HCT116 (cell line): ENCODE measurements at regions not wholly inside any gene's neighbourhood (a gene's known extent, or its start where the extent isn't known, plus 50 kb on each side); places are given as distances from the start of the nearest gene placed in this dataset.

Source experiments
- ATAC-seq: fragments of 200-7000 bp; cut with Tn5 transposase; 2 replicates; pipeline ENCODE4 v1.9.1; 2020; ENCODE audit warnings: mild to moderate bottlenecking, moderate library complexity
- BruUV-seq: library from RNA; stranded (reverse); fragments of 400-500 nt; replicated peaks from 2 replicates; lab custom pipeline; 2021; lab: Mats Ljungman, UMichigan
- CTCF ChIA-PET: fragments of 300-600 bp; sonication (Branson Sonifier 250); formaldehyde crosslinking; loops from one replicate; lab custom pipeline; 2021; ENCODE audit warnings: antibody characterized with exemption; lab: Charles Lee
- POLR2A ChIA-PET: fragments of 300-600, 350-600 bp; sonication (Branson Sonifier 250); formaldehyde crosslinking; loops from one replicate; lab custom pipeline; 2021; ENCODE audit warnings: antibody characterized with exemption; lab: Charles Lee
- RAD21 ChIA-PET, 2 experiments: fragments of 300-600 bp; sonication (Branson Sonifier 250); formaldehyde crosslinking; loops; one replicate each; lab custom pipeline; 2023; ENCODE audit warnings: low total read pairs in 2 of 2; ENCODE audit not compliant: uncharacterized antibody in 2 of 2, unreplicated experiment in 2 of 2, low non-redundant PET in 1 of 2; lab: Charles Lee
- DNase-seq: peaks from one replicate; pipeline ENCODE4 v3.0.0-alpha.2; 2010; ENCODE audit warnings: low read depth, low spot score
- H2AFZ ChIP-seq: fragments of 200-600 bp; shearing (Covaris generic), sonication (generic); 2 replicates; pipeline ENCODE4 v1.6.1; 2017; ENCODE audit warnings: low read depth, mixed run types, mixed read lengths, antibody characterized with exemption, low read length; ENCODE audit not compliant: poor library complexity, severe bottlenecking
- H3K27ac ChIP-seq: 2 replicates; pipeline ENCODE4 v1.5.1; 2012; ENCODE audit warnings: low read depth, low read length
- H3K27me3 ChIP-seq: fragments of 200-600 bp; sonication (generic); 2 replicates; pipeline ENCODE4 v1.6.1; 2016; ENCODE audit warnings: mixed run types, low read length, mixed read lengths; ENCODE audit not compliant: insufficient read depth
- H3K36me3 ChIP-seq, 2 experiments: fragments of 200-500 bp in 1 of 2; fragments of 200-600 bp in 1 of 2; sonication (Bioruptor generic) in 1 of 2; sonication (generic) in 1 of 2; 2 replicates each; pipeline versions ENCODE4 v1.5.1 to v1.6.1; 2014 to 2016; ENCODE audit warnings: low read length in 2 of 2, inconsistent platforms in 1 of 2, mixed read lengths in 1 of 2, mixed run types in 1 of 2; ENCODE audit not compliant: insufficient read depth in 2 of 2, control insufficient read depth in 1 of 2
- H3K4me1 ChIP-seq, 2 experiments: fragments of 200-600 bp in 1 of 2; sonication (generic) in 1 of 2; 2 replicates each; pipeline versions ENCODE4 v1.5.1 to v1.6.1; 2012 to 2017; ENCODE audit warnings: low read length in 2 of 2, inconsistent platforms in 1 of 2, mild to moderate bottlenecking in 1 of 2, mixed read lengths in 1 of 2, mixed run types in 1 of 2, moderate library complexity in 1 of 2; ENCODE audit not compliant: insufficient read depth in 2 of 2, control insufficient read depth in 1 of 2
- H3K4me2 ChIP-seq: fragments of 200-600 bp; sonication (generic); 2 replicates; pipeline ENCODE4 v1.6.1; 2017; ENCODE audit warnings: mixed run types, low read length, mixed read lengths
- H3K4me3 ChIP-seq, 2 experiments: fragments of 200-600 bp in 1 of 2; sonication (generic) in 1 of 2; replicated peaks in 1 of 2; 2 replicates each; pipeline ENCODE4 v1.5.1; 2011 to 2016; ENCODE audit warnings: low read length in 2 of 2, control low read depth in 1 of 2, low read depth in 1 of 2, mild to moderate bottlenecking in 1 of 2, mixed read lengths in 1 of 2, mixed run types in 1 of 2
- H3K79me2 ChIP-seq: fragments of 200-600 bp; sonication (generic); 2 replicates; pipeline ENCODE4 v1.6.1; 2017; ENCODE audit warnings: mild to moderate bottlenecking, mixed run types, low read length, moderate library complexity, mixed read lengths; ENCODE audit not compliant: insufficient read depth
- H3K9ac ChIP-seq: fragments of 200-600 bp; sonication (generic); 2 replicates; pipeline ENCODE4 v1.6.1; 2016; ENCODE audit warnings: low read length, mixed read lengths
- H3K9me2 ChIP-seq: fragments of 200-600 bp; sonication (generic), shearing (Covaris generic); 2 replicates; pipeline ENCODE4 v1.6.1; 2017; ENCODE audit warnings: mixed run types, mild to moderate bottlenecking, moderate library complexity; ENCODE audit not compliant: insufficient read depth
- H3K9me3 ChIP-seq, 2 experiments: fragments of 200-500 bp in 1 of 2; fragments of 200-600 bp in 1 of 2; sonication (Bioruptor generic) in 1 of 2; sonication (generic) in 1 of 2; 2 replicates each; pipeline ENCODE4 v1.6.1; 2014 to 2017; ENCODE audit warnings: low read length in 2 of 2, mixed read lengths in 2 of 2, inconsistent platforms in 1 of 2, low read depth in 1 of 2, mild to moderate bottlenecking in 1 of 2, mixed run types in 1 of 2, moderate library complexity in 1 of 2; ENCODE audit not compliant: control insufficient read depth in 1 of 2, insufficient read depth in 1 of 2
- H4K20me1 ChIP-seq: fragments of 200-600 bp; sonication (generic), shearing (Covaris generic); 2 replicates; pipeline ENCODE4 v1.6.1; 2017; ENCODE audit warnings: mixed run types, mild to moderate bottlenecking, moderate library complexity; ENCODE audit not compliant: insufficient read depth
- CBX3 ChIP-seq: IDR thresholded peaks from 2 replicates; pipeline ENCODE4 v1.6.1; 2012; ENCODE audit warnings: low read depth
- CEBPB ChIP-seq: IDR thresholded peaks from 2 replicates; pipeline ENCODE4 v1.6.1; 2012; ENCODE audit warnings: low read depth
- ELF1 ChIP-seq: IDR thresholded peaks from 2 replicates; pipeline ENCODE4 v1.6.1; 2012; ENCODE audit warnings: low read depth, borderline replicate concordance
- FOSL1 ChIP-seq: IDR thresholded peaks from 2 replicates; pipeline ENCODE4 v1.6.1; 2012; ENCODE audit warnings: low read depth
- JUND ChIP-seq: IDR thresholded peaks from 2 replicates; pipeline ENCODE4 v1.6.1; 2012
- POLR2A ChIP-seq: IDR thresholded peaks from 2 replicates; pipeline ENCODE4 v1.7.0; 2011; ENCODE audit warnings: borderline replicate concordance; ENCODE audit not compliant: insufficient read depth, insufficient read length; ENCODE audit errors: extremely low read depth
- POLR2AphosphoS5 ChIP-seq: IDR thresholded peaks from 2 replicates; pipeline ENCODE4 v1.6.1; 2011; ENCODE audit warnings: mild to moderate bottlenecking, low read depth, low read length, moderate library complexity
- SIN3A ChIP-seq: IDR thresholded peaks from 2 replicates; pipeline ENCODE4 v1.6.1; 2012; ENCODE audit warnings: low read depth
- SRF ChIP-seq: IDR thresholded peaks from 2 replicates; pipeline ENCODE4 v1.6.1; 2012; ENCODE audit warnings: low read depth
- TCF7L2 ChIP-seq: IDR thresholded peaks from 2 replicates; pipeline ENCODE4 v1.7.0; 2011; ENCODE audit warnings: borderline replicate concordance, inconsistent platforms; ENCODE audit not compliant: insufficient read depth, insufficient read length; ENCODE audit errors: extremely low read depth
- YY1 ChIP-seq: IDR thresholded peaks from 2 replicates; pipeline ENCODE4 v1.6.1; 2011; ENCODE audit warnings: low read length, low read depth, moderate library complexity, mild to moderate bottlenecking; ENCODE audit not compliant: insufficient replicate concordance; ENCODE audit errors: extremely low read depth
- ZFX ChIP-seq: fragments of 450-650 bp; IDR thresholded peaks from 2 replicates; pipeline ENCODE4 v1.6.1; 2017
- intact Hi-C: fragments of 100-400 bp; cut with micrococcal nuclease; formaldehyde crosslinking; loops from 2 replicates; pipeline ENCODE4 v1.10.0; 2022
- TF ChIP-seq, protein P1 (sequence below): IDR thresholded peaks from 2 replicates; pipeline ENCODE4 v1.6.1; 2012
- TF ChIP-seq, protein P2 (sequence below), 3 experiments: fragments of 200-600 bp in 1 of 3; sonication (generic) in 1 of 3; IDR thresholded peaks in 2 of 3; conservative IDR thresholded peaks in 1 of 3; 2 replicates each; pipeline ENCODE4 v1.5.1; 2012 to 2017; ENCODE audit warnings: low read depth in 2 of 3, low read length in 2 of 3, antibody characterized with exemption in 1 of 3, borderline replicate concordance in 1 of 3, control low read depth in 1 of 3, mild to moderate bottlenecking in 1 of 3, mixed read lengths in 1 of 3, mixed run types in 1 of 3, moderate library complexity in 1 of 3; ENCODE audit not compliant: insufficient read depth in 1 of 3
- TF ChIP-seq, protein P3 (sequence below): IDR thresholded peaks from 2 replicates; pipeline ENCODE4 v1.6.1; 2011; ENCODE audit warnings: mild to moderate bottlenecking, low read length, moderate library complexity; ENCODE audit not compliant: insufficient replicate concordance; ENCODE audit errors: extremely low read depth
- TF ChIP-seq, protein P4 (sequence below): IDR thresholded peaks from 2 replicates; pipeline ENCODE4 v1.6.1; 2012; ENCODE audit warnings: low read depth

DNA sequence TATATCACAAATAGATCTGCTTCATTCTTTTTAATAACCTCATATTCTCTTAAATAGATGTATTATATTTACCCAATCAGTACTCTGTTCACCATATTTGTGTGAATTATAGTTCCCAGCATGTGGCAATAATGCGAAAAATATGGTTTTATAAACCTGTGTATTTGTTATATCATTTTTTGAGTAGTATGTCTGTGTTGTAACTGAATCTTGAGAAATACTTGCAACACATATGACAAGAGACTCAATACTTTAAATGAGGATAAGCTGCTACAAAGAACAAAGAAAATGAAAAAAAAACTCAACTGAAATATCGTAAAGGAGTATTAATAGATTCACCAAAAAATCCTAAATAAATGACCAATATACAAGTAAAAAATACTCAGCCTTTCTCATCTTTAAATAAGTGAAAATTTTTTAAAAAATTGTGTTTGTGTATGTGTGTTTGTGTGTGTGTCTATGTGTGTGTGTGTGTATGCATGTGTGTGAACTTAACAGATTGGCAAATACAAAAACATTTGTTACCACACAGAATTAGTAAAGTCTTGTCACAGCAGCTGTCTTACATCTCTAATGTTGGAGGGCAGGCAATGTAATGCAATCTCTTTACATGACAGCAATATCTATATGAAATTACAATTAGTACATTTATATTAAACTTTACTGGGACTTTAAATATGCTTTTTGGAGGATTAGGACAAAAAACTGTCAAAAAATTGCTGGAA lies 441.9 kb upstream of the MGAT4C start:
- no peak overlapping the region for H3K9ac ChIP-seq
- DNase-seq (no peak), ATAC-seq (no peak)
- H3K9me2 ChIP-seq, result no peaks in the 10 kb centered on the region; the same call in 1 of the 2 replicates
- no peaks in the 10 kb centered on the region for H3K27me3 ChIP-seq
- ChIA-PET CTCF (no interaction called here), POLR2A (no interaction called here), RAD21 (no interaction called here)
- no peak overlapping the region for H3K4me2 ChIP-seq
- no peaks in the 10 kb centered on the region for H3K36me3 ChIP-seq
- no TSS peak for BruUV-seq
- intact Hi-C loops, result no loop called here
- no peaks in the 10 kb centered on the region for H3K9me3 ChIP-seq
- no peaks in the 10 kb centered on the region for H4K20me1 ChIP-seq
- no peaks in the 10 kb centered on the region for H3K79me2 ChIP-seq
- H3K27ac ChIP-seq, result no peak overlapping the region
- TF ChIP-seq YY1 (no peak), POLR2A (no peak), ZFX (no peak), TCF7L2 (no peak), SRF (no peak), ELF1 (no peak), SIN3A (no peak), CBX3 (no peak), POLR2AphosphoS5 (no peak), FOSL1 (no peak), JUND (no peak), CEBPB (no peak)
- TF ChIP-seq, protein P1, sequence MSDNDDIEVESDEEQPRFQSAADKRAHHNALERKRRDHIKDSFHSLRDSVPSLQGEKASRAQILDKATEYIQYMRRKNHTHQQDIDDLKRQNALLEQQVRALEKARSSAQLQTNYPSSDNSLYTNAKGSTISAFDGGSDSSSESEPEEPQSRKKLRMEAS, result no peak
- TF ChIP-seq, protein P2, sequence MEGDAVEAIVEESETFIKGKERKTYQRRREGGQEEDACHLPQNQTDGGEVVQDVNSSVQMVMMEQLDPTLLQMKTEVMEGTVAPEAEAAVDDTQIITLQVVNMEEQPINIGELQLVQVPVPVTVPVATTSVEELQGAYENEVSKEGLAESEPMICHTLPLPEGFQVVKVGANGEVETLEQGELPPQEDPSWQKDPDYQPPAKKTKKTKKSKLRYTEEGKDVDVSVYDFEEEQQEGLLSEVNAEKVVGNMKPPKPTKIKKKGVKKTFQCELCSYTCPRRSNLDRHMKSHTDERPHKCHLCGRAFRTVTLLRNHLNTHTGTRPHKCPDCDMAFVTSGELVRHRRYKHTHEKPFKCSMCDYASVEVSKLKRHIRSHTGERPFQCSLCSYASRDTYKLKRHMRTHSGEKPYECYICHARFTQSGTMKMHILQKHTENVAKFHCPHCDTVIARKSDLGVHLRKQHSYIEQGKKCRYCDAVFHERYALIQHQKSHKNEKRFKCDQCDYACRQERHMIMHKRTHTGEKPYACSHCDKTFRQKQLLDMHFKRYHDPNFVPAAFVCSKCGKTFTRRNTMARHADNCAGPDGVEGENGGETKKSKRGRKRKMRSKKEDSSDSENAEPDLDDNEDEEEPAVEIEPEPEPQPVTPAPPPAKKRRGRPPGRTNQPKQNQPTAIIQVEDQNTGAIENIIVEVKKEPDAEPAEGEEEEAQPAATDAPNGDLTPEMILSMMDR (IDR thresholded peaks at IDR 0.05 in 2 of 3, conservative IDR thresholded peaks at IDR 0.05 in 1 of 3; ENCODE audit: borderline replicate concordance in 1 of 3, insufficient read depth in 1 of 3, low read depth in 2 of 3, low read length in 2 of 3), result no peak
- TF ChIP-seq, protein P3, sequence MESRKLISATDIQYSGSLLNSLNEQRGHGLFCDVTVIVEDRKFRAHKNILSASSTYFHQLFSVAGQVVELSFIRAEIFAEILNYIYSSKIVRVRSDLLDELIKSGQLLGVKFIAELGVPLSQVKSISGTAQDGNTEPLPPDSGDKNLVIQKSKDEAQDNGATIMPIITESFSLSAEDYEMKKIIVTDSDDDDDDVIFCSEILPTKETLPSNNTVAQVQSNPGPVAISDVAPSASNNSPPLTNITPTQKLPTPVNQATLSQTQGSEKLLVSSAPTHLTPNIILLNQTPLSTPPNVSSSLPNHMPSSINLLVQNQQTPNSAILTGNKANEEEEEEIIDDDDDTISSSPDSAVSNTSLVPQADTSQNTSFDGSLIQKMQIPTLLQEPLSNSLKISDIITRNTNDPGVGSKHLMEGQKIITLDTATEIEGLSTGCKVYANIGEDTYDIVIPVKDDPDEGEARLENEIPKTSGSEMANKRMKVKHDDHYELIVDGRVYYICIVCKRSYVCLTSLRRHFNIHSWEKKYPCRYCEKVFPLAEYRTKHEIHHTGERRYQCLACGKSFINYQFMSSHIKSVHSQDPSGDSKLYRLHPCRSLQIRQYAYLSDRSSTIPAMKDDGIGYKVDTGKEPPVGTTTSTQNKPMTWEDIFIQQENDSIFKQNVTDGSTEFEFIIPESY, result no peak
- TF ChIP-seq, protein P4, sequence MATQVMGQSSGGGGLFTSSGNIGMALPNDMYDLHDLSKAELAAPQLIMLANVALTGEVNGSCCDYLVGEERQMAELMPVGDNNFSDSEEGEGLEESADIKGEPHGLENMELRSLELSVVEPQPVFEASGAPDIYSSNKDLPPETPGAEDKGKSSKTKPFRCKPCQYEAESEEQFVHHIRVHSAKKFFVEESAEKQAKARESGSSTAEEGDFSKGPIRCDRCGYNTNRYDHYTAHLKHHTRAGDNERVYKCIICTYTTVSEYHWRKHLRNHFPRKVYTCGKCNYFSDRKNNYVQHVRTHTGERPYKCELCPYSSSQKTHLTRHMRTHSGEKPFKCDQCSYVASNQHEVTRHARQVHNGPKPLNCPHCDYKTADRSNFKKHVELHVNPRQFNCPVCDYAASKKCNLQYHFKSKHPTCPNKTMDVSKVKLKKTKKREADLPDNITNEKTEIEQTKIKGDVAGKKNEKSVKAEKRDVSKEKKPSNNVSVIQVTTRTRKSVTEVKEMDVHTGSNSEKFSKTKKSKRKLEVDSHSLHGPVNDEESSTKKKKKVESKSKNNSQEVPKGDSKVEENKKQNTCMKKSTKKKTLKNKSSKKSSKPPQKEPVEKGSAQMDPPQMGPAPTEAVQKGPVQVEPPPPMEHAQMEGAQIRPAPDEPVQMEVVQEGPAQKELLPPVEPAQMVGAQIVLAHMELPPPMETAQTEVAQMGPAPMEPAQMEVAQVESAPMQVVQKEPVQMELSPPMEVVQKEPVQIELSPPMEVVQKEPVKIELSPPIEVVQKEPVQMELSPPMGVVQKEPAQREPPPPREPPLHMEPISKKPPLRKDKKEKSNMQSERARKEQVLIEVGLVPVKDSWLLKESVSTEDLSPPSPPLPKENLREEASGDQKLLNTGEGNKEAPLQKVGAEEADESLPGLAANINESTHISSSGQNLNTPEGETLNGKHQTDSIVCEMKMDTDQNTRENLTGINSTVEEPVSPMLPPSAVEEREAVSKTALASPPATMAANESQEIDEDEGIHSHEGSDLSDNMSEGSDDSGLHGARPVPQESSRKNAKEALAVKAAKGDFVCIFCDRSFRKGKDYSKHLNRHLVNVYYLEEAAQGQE, result no peak
- H3K4me1 ChIP-seq, result no peaks in the 10 kb centered on the region
- H2AFZ ChIP-seq, result no peak overlapping the region
- H3K4me3 ChIP-seq, result no peak overlapping the region
